ENCODE measurements at regions not wholly inside any gene's neighbourhood (a gene's known extent, or its start where the extent isn't known, plus 50 kb on each side); places are given as distances from the start of the nearest gene placed in this dataset.
"Not testable (repeated sequence)": the region's sequence is repeated elsewhere in the genome, so short reads cannot be mapped to it uniquely, and the experiment has no call there.

- H3K79me2 ChIP-seq (ENCODE audit: control insufficient read depth in 1 of 2, insufficient read depth in 2 of 2, low read length in 2 of 2); H3K4me3 ChIP-seq (ENCODE audit: extremely low read depth in 1 of 4, insufficient read depth in 2 of 4, low read depth in 3 of 4, low read length in 4 of 4); H3K56ac ChIP-seq (replicated peaks; ENCODE audit: insufficient read length, low read depth, low read length); FAIRE-seq; POLR2A ChIA-PET (ENCODE audit: partially characterized antibody); H3K4ac ChIP-seq (replicated peaks; ENCODE audit: insufficient read length, low read depth, low read length); H3K27me3 ChIP-seq (replicated peaks in 1 of 4; ENCODE audit: control insufficient read depth in 3 of 4, extremely low read depth in 1 of 4, insufficient read depth in 3 of 4, low read length in 3 of 4); DNase-seq (ENCODE audit: low read depth in 1 of 2, low spot score in 2 of 2); H4K8ac ChIP-seq (ENCODE audit: extremely low read depth, insufficient read depth, low read length); H3K4me2 ChIP-seq (ENCODE audit: insufficient read depth in 1 of 2, low read depth in 2 of 2, low read length in 2 of 2); H4K20me1 ChIP-seq (replicated peaks in 1 of 2; ENCODE audit: control insufficient read depth in 1 of 2, insufficient read depth in 2 of 2, low read length in 2 of 2); H2AK5ac ChIP-seq (ENCODE audit: low read depth, low read length); H2BK20ac ChIP-seq (ENCODE audit: low read length); H3K79me1 ChIP-seq (ENCODE audit: low read depth, low read length); H2BK5ac ChIP-seq (ENCODE audit: low read depth, low read length); H2BK15ac ChIP-seq (ENCODE audit: low read length); H3K36me3 ChIP-seq (ENCODE audit: control insufficient read depth in 2 of 4, insufficient read depth in 4 of 4, low read length in 3 of 4); H2BK12ac ChIP-seq (ENCODE audit: low read depth, low read length); H3K27ac ChIP-seq (ENCODE audit: low read depth, low read length); H2AFZ ChIP-seq (ENCODE audit: low read length); H3K23ac ChIP-seq (ENCODE audit: insufficient read length); CTCF ChIA-PET (ENCODE audit: partially characterized antibody); H3K23me2 ChIP-seq (ENCODE audit: low read depth, low read length); H3K14ac ChIP-seq (ENCODE audit: insufficient read length); H4K91ac ChIP-seq (replicated peaks; ENCODE audit: insufficient read length, low read length); H3K4me1 ChIP-seq (replicated peaks in 1 of 4; ENCODE audit: control insufficient read depth in 3 of 4, insufficient read depth in 4 of 4, low read length in 3 of 4); H3K9ac ChIP-seq (replicated peaks in 1 of 4; ENCODE audit: extremely low read depth in 1 of 4, low read depth in 3 of 4, low read length in 3 of 4); H3K9me3 ChIP-seq (ENCODE audit: insufficient read depth in 2 of 2, low read depth in 1 of 2, low read length in 1 of 2); H3K18ac ChIP-seq (ENCODE audit: extremely low read depth, low read length); H4K5ac ChIP-seq (ENCODE audit: insufficient read length, low read depth, low read length); H2BK120ac ChIP-seq (replicated peaks; ENCODE audit: low read depth, low read length): not testable (repeated sequence)
- WGBS, 2 experiments (ENCODE audit: extremely low coverage in 1 of 2, insufficient coverage in 1 of 2, insufficient read length in 1 of 2, insufficient replicate concordance in 2 of 2, low coverage in 1 of 2, low lambda C conversion rate in 2 of 2, missing lambda C conversion rate in 1 of 2) = 87% methylated on average over 4 of the region's 4 CpGs; no CpG with 5 or more reads in 1 of the 2 experiments
These were observed 157.8 kb downstream of the MSN start for GRCh38 chrX:65825226-65825625.

Data from H1 (cell line).